Stimulated activated CD4-positive, alpha-beta T cell treated with anti-CD3 and anti-CD28 coated beads, Interleukin-4, amount 100 ng/mL, for 24 hours (primary cell): ENCODE measurements at regions not wholly inside any gene's neighbourhood (a gene's known extent, or its start where the extent isn't known, plus 50 kb on each side); places are given as distances from the start of the nearest gene placed in this dataset.

ENCODE experiments used
- DNase-seq: peaks from one replicate; pipeline ENCODE4 v3.0.0-alpha.2; 2020

DNA sequence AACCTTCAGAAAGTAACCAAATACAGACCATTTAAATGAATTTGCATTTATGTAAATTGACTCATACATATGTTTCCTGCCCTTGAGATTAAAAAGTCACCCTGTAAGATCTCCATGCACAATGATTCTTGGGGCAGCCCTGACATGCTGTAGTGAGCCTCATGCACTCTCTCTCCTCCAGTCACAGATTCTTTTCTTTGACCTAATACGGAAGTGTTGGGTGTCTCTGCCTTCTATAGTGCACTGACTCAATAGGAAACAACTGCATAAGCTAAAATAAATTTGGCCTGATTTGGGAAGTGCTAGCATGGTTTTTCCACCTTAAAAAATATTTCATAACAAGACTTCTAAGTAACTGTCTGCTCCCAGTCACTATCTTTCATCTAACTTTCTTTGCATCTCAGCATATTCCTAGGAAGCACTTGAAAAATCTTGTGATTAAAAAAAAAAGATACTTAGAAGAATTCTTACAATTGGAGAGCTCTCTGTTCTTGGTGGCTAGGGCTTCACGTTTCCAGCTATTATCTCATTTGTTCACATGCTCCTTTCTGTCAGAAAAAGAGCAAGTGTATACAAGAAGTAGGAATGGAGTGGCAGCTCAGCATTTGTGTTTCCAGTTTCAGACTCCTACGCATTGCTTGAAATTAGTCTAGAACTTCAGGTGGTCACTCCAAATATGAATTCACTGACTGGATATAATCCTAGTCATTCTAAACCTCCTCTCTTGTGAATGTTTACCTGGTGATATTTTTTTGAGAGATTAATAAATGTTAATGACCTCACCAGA, 207.9 kb upstream of the COL8A1 start:
- DNase-seq = no peak

DNA sequence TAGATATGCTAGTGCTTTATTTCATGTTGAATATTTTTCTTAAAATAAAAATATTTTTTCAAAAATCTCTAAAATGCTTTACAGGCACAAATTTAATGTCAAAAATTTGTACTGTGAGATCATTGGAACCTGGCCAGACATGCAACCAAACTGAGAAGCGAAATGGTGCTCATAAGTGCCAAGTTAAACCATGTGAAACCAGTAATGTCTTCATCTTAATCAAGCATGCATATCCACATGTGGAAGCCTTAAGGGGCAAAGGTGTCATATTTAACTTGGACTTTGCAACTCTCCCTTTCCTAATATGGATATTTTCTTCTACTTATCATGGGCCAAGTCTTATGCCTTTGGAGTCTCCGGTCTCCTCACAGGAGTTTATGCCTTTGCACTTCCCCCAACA, 208.9 kb upstream of the COL8A1 start:
- no peak for DNase-seq

DNA sequence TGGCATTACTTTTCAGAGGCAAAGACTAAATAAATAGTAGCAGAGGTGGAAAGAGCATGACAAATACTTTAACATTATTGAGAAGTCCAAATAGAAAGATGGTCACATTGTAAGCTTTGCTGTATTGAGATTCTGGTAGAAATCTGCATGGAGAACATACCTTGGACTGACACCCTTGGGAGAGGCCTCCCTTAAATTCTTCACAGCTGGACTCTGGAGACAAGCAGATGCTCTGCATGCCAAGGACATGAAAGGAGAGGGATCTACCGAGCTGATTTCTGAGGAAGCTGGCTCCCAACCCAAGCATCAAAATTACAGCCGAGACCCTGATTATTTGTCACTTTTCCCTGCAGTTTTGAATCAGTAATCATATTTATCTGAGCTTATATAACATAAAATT, 212.5 kb upstream of the COL8A1 start:
- DNase-seq = no peak

DNA sequence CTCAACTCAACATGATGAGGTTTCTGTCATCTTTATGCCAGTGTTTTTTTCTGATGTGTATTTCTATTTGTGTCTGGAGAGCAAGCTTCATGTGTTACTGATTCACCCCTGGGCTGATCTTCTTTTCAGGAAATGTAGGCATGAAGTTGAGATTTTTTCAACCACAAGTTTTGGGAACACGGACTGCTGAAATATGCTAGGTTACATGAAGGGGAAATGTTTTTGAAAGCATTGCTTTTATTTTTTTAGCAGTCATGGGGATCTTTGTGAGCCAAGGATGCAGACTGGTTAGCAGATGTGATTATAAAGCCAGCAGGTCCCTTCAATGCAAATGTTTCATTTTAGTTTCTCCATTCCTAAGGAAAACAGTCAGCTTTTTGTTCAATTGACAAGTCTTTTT, 219.3 kb upstream of the COL8A1 start:
- no peak for DNase-seq

DNA sequence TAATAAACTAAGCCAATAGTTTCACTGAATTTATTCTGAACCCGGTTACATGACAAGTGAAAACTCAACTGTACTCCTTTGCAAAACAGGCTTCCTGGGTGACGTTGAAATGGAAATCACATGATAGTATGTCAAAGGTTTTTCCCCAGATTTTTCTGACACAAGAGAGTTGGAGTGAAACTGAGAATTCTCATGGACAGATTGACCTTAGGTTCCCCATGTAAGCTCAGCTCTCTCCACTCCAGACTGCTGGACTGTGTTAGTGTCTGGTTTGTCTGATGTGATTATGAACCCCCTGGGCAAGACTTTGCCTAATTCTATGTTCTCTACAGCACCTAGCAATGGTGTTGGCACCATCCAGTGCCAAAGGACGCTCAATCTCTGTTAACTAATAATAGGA, 219.7 kb upstream of the COL8A1 start:
- no peak for DNase-seq

DNA sequence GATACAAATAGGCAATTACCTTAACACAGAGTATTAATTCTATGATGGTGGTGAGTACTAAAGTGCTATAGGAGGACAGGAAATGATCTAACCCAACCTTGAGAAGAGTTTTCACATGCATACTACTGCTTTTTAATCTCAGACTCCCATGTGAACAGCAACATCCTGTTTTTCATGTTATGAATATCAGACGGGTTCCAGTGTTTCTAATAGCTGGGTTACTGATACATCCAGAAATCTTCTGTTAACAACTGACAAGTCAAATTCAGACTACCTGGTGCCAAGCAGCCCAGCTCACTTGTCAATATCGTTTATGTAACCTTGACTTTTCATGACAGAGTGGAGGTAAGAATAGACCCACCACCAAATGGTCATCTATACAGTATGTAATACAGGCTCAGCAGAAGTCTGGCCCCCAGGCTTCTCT, 220.2 kb upstream of the COL8A1 start:
- no peak for DNase-seq

DNA sequence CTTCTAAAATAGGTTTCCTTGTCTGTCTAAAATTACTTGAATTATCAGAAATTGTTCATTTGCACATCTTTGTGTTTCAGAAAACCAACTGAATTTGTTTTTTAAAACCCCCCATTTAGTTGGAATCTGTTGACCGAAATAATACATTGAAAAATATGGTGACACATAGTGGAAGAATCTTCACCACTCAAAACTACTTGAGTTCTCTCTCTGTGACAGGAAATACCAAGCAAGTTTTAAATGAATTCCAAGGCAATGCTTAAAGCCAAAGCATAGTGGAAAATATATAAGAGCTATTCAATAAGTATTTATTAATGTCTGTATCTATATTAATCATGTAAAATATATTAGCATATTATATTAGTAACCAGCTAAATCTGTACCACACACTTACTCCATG, 224.9 kb upstream of the COL8A1 start:
- no peak for DNase-seq

DNA sequence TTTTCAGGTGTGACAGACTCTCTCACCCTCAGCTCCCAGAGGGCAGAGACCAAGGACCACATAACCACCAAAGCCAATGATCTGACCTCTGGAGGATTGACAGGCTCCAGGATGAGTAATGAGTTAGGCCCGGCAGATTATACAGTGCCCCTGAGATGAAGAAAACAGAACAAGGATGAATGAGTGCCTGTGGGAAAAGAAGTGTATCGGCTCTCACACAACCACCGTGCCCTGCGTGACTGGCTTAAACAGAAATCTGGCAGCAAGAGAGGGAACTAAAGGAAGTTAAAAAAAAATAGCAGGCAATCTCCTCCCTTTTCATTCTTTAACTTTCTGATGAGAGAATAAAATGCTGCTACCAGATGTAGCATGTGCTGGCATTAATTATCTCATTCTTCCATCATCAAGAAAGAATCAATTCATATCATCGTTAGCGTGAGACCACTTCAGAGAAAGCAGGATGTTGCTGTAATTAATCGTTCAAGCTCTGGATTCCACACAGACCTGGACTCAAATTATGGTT, 227.5 kb upstream of the COL8A1 start:
- DNase-seq = no peak

DNA sequence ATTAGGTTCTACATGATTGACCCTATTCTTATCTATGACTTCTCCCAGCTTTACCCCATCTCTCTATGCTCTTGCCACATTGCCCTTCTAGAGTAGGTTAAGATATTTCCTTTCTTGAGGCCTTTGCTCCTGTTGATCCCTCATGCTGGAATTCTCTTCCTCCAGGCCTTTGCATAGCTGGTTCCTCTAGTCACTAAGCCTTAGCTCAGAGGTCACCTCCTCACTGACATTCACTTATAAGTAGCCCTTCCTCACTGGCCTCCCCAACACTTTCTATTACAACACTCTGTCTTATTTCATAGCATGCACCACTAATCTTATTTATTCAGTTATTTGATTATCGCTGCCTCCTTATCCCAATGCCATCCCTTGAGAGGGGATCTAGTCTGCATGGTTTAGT, 228.4 kb upstream of the COL8A1 start:
- no peak for DNase-seq

DNA sequence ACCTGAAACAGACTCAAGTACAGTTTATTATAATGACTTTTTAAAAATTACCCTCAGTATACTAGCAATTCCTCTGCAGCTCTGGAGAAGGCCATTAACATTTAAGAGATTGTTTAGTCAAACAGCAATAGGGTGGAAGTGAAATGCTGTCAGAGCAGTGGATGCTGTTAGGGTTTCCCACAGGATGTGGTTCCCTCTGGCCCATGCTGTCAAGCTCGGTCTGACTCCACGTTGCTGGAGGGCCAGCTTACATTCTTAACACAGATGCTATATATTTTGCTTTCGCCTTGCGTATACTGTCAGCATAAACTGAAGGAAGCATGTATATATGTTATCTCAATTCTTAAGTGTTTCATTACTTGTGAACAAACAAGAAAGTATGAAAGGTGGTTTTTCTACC, 231.1 kb upstream of the COL8A1 start:
- no peak for DNase-seq

DNA sequence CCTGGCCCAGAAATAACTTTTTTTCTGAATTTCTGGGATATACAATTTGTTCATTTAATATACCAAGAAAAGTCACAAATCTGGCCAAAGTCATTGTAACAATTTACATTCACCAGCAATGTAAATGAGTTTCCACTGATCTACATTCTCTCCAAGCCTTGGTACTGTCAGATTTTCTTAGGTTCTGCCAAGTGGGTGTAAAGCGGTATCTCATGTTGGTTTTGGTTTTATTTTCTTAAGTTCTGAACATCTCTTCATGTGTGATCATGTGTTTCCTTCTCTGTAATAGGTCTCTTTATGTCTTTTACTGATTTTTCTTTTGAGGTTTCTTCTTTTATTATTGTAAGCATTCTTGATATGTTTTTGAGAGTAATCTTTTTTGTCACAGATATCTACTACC, 235.6 kb upstream of the COL8A1 start:
- DNase-seq = no peak

DNA sequence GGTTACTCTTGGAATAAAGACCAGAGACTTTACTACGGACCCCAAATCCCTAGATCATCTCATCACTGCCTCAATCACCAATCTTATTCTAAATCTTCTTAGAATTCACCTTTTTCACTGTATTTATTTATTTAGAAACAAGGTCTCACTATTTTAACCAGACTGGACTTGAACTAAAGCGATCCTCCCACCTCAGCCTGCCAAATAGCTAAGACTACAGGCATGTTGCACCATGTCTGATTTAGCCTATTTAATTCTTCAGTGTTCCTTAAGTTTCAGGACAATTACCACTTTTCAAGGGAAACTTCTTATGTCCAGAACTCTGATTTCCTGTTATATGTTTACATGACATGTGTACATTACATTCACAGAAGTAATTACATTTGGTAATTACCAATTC, 238.0 kb upstream of the COL8A1 start:
- DNase-seq = no peak

DNA sequence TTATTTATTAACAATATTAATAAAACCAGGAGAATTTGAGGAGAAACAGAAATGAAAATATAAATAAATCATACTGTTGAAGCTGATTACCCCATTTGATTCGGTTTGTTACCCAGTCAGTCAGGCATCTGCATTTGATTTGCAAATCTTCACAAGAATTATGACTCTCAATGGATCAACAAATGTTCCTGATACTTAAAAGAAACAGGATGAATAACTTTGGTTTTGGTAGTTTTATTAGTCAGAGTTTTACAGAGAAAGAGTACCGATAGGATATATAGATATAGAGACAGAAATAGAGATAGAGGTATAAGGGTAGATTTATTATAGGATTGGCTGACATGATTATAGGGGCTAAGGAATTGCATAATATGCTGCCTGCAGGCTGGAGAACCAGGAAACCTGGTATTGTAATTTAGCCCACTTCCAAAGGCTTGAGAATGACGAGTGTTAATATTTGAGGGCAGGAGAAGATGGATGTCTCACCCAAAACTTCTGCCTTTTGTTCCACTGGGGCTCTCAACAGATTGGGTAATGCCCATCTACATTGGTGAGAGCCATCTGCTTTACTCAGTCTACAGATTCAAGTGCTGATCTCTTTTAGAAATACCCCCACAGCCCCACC, 241.6 kb upstream of the COL8A1 start:
- no peak for DNase-seq

DNA sequence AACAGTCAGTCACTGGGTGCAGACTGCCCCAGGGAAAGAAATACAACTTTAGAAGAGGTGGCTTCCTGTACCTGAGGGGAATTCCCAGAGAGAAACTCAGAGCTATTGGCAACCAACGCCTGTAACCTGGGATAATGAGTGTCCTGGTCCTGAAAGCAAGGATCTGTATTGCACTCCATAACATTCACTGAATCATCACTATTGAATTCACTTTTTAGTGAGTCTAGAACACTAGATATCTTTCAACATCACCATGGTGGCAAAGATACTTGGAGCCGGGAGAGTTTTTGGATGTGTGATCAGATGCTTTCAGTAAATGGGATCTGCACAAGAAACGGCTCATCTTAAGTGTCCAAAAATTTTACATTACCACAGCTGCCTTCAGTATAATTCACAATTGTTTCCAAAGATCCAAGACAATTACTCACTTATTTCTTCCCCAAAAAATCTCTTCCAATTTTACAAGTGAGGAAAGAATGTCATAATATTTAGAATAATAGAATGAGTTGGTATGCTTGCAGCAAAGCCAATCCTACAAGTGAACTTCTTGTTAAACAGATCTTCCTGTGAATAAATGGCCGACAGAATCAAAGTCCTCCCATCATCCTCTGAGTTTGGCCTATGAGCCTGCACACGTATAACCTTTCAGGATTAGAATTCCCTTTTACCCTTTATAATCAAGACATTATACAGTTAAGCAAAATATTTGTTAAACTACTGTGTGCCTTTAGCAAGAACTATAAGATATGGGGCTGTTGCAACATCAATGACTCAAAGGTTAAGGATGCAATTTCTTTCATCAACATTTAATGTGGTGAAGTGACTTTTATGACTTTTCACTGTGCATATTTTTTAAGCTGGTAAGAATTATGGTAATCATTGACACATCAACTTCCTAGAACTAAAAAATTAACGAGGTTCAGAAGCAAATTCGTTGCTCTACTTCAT, 243.3 kb upstream of the COL8A1 start:
- DNase-seq = no peak

DNA sequence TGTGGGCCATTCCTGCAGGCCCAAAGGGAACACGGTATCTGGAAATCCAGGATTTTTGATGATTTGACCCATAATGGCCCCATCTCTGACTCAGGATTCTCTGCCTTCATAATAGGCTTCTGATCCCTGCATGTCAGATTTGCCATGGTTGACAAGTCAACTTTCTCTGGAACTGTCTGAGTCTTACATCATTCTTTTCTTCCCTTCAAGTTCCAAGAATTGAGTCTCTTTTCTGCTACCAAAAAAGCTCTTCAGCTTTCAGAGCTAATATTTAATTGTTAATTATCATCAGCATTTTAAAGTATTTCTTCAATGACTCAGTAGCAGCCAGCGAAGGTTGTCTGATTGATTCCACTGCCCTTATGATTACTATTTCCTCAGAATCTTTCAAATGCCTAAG, 244.4 kb upstream of the COL8A1 start:
- no peak for DNase-seq

DNA sequence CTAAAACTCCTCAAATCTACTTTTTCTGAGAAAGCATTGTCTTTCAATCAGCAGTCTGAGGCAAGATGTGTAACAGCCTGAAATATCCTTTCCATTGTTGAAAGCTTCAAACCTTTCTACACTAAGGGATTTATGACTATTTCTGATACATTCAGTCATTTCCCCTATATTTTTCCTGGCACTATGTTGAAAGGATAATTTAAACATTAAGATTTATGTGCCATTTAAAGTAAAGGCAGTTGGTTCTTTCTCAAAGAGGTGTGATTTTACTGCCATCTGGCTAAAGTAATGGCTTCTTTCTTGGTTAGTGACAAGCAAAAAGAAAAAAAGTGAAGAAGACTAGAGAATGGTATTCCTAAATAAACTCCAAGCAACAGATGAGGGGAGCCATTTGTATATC, 249.6 kb upstream of the COL8A1 start:
- no peak for DNase-seq

DNA sequence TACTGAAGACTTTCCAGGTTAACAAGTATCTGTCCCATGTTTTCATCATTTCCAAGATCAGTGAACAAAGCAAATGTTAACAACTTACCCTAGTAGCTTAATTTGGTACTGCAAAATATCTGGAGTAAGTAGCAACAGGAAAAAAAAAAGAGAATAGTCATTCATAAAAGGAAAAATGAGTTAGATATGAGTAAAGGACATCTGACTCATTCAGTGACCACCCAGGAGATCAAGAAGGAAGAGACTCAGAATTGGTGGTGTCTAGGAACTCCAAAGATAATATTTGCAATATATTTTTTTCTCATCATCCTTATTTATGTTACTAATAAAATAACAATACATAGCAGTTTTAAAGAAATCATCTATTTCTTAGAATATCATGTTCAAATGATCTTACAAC, 253.8 kb upstream of the COL8A1 start:
- no peak for DNase-seq

DNA sequence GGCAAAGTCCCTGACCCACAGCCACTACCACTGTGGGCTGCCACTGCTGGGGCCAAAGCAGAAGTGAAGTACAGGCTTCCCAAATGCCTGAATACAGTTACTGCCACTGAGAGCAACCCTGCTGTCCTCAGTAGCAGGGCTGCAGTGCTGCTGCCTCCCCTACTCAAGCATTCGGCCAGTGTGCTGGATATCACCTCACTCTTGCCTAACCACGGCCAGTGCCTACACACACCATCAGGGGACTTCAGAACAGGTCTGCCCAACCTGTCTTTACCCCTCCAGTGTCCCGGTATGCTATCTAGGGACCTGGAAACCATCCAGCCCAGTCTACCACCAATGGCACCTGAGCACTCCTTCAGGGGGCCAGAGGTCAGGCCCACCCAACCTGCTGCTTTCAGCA, 261.5 kb upstream of the COL8A1 start:
- DNase-seq = no peak

DNA sequence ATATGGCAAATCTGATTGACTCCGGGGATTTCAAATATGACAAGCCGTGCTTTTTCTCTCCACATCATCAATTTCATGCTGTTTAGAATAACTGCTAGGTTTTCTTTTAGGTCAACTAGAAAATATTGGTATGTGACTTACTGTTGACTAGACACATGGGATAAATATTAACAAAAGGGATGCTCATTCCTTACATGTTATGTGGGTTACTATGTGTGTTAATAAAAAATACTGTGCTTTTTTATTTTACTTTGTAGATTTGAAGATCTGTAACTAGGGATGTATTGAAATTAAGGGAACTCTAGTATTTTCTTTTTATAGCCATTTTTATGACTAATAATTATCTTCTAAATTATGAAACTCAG, 264.6 kb upstream of the COL8A1 start:
- DNase-seq = no peak

DNA sequence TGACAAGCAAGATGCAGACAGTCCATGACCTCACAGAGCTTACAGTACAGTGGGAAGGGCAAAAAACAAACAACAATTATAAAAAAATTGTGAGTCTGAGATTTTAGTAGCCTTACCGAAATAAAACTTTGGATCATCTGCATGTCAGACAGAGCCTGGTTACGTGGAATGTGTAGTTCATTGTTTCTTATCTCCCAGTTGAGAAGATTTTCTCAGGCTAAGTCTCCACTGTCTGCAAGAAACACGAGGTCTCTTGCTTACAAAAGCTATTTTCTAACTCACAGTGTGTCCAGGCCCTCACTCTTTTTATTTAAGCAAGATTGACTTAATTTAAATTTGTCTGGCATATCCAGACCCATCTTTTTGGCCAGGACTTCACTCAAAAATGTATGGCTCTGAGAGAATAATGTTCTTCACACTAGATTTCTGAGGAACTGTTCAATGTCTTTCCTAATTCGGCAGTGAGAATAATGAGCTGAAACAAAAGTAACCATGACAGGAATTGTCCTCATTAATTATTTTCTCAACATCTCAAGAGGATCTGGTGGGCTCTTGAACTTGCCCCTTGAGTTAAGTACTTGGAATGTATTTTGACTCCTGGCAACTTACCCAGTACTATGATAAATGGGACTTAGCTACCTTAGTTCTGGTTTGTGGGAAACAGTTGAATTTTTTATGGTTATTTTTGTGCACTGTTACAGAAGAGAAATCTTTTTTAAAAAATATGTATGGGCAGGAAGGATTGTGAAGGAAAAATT, 265.1 kb upstream of the COL8A1 start:
- DNase-seq = no peak

DNA sequence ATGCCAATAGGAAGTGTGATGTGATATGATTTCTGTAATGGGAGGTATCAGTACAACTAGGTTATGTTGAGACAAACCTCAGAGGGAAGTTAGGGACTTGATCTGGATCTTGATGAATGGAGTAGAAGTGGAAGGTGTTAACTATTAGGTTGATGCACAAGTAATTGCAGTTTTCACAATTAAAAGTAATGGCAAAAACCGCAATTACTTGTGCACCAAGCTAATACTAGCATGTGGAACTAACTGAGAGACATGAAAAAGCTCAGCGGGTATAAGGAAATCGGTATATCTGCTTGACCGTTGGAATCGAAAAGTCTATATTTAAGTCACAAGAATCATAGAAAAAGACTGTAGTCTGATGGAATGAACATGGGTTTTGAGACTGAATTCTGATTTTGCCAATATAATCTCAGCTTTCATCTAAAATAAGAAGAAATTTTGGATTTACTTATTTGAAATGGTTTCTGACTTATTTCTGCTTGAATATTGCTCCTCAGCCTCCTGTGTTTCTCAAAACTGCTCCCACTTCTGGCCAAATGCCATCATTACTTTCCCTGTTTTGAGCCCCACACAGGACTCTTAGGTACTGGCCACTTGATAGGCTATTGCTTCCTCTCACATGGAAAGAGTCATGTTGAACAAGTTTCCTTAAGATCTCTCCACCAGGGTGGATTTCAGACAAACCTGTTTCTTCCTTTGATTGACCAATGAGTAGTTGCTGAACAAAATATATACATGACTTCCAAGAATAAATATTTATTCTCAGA, 271.5 kb upstream of the COL8A1 start:
- no peak for DNase-seq

DNA sequence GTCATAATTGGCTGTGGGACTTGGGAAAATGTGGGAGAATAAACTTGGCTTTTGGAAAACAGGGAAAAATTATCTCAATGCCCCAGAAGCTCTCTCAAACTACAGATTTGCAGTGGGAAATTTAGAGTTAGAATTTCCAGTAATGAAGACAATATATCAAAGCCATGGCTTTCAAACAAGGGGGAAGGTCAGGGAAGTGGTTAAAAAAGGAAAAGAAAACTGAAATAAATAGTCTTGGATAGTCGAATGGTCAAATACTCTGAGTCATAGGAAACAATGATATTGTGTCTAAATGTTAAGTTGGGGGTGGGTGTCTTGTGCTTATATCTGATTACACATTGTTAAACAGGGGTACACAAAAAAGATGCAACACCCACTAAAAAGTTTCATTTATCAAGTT, 272.4 kb upstream of the COL8A1 start:
- no peak for DNase-seq
